GM12878 (cell line): ENCODE measurements at regions not wholly inside any gene's neighbourhood (a gene's known extent, or its start where the extent isn't known, plus 50 kb on each side); places are given as distances from the start of the nearest gene placed in this dataset.

Experiments
- ATAC-seq: fragments of 200-7000 bp; cut with Tn5 transposase; 3 replicates; pipeline ENCODE4 v1.9.1; 2020; ENCODE audit warnings: mild to moderate bottlenecking, moderate library complexity
- BruUV-seq: library from RNA; stranded (reverse); fragments of 400-500 nt; replicated peaks from 2 replicates; lab custom pipeline; 2021; lab: Mats Ljungman, UMichigan
- CTCF ChIA-PET: fragments of 300-600 bp; sonication (Branson Sonifier 250); formaldehyde crosslinking; extraction: SDS; loops from one replicate; lab custom pipeline; 2021; ENCODE audit warnings: inconsistent platforms; lab: Yijun Ruan, JAX
- POLR2A ChIA-PET: fragments of 350-600 bp; formaldehyde crosslinking; extraction: SDS; loops from one replicate; lab custom pipeline; 2021; ENCODE audit warnings: inconsistent platforms; lab: Charles Lee
- RAD21 ChIA-PET: fragments of 300-600 bp; sonication (Branson Sonifier 250); formaldehyde crosslinking; loops from one replicate; lab custom pipeline; 2023; ENCODE audit warnings: antibody characterized with exemption; ENCODE audit not compliant: unreplicated experiment; lab: Charles Lee
- SMC1A ChIA-PET: fragments of 300-600 bp; sonication (Branson Sonifier 250); formaldehyde crosslinking; loops from one replicate; lab custom pipeline; 2023; ENCODE audit not compliant: unreplicated experiment, uncharacterized antibody; lab: Charles Lee
- DNase-seq: peaks from one replicate; pipeline ENCODE4 v3.0.0-alpha.2; 2011; ENCODE audit warnings: low read depth, low spot score
- FAIRE-seq: peaks from 3 replicates; lab custom pipeline; 2011; peaks lifted over from hg19 to GRCh38; lab: Jason Lieb, UNC
- H2AFZ ChIP-seq: 2 replicates; pipeline ENCODE4 v1.6.0; 2011; ENCODE audit warnings: low read depth, low read length, control low read depth; ENCODE audit not compliant: control insufficient read depth
- H3K27ac ChIP-seq: 2 replicates; pipeline ENCODE4 v1.5.1; 2011; ENCODE audit warnings: control low read depth; ENCODE audit not compliant: control insufficient read depth, insufficient read depth
- H3K27me3 ChIP-seq, 2 experiments: replicated peaks in 1 of 2; 2 replicates each; pipeline versions ENCODE4 v1.6.0 to v1.6.1; 2011; ENCODE audit warnings: low read length in 1 of 2; ENCODE audit not compliant: control insufficient read depth in 2 of 2, insufficient read depth in 2 of 2
- H3K36me3 ChIP-seq, 2 experiments: 2 replicates each; pipeline ENCODE4 v1.5.1; 2011; ENCODE audit warnings: low read length in 1 of 2; ENCODE audit not compliant: control insufficient read depth in 2 of 2, insufficient read depth in 2 of 2
- H3K4me1 ChIP-seq: 2 replicates; pipeline ENCODE4 v1.6.1; 2011; ENCODE audit warnings: mild to moderate bottlenecking, low read length, moderate library complexity, mixed read lengths; ENCODE audit not compliant: control insufficient read depth, insufficient read depth
- H3K4me2 ChIP-seq: 2 replicates; pipeline ENCODE4 v1.6.0; 2011; ENCODE audit warnings: control low read depth; ENCODE audit not compliant: control insufficient read depth, insufficient read depth
- H3K4me3 ChIP-seq: fragments of 200-600 bp; sonication (generic); 2 replicates; pipeline ENCODE4 v1.5.1; 2016
- H3K79me2 ChIP-seq: 2 replicates; pipeline ENCODE4 v1.6.0; 2011; ENCODE audit warnings: low read length; ENCODE audit not compliant: control insufficient read depth, insufficient read depth
- H3K9ac ChIP-seq: 2 replicates; pipeline ENCODE4 v1.8.0; 2011; ENCODE audit warnings: low read length, control low read depth, mixed read lengths; ENCODE audit not compliant: control insufficient read depth, insufficient read depth
- H3K9me3 ChIP-seq: replicated peaks from 3 replicates; pipeline ENCODE4 v1.5.1; 2011; ENCODE audit warnings: mild to moderate bottlenecking, low read length; ENCODE audit not compliant: control insufficient read depth, insufficient read depth
- H4K20me1 ChIP-seq: 2 replicates; pipeline ENCODE4 v1.6.0; 2011; ENCODE audit not compliant: control insufficient read depth, insufficient read depth
- ATF3 ChIP-seq: IDR thresholded peaks from 2 replicates; pipeline ENCODE4 v1.6.1; 2011; ENCODE audit warnings: low read depth, mild to moderate bottlenecking, low read length, moderate library complexity, borderline replicate concordance; ENCODE audit errors: extremely low read depth
- CBX3 ChIP-seq: fragments of 200-600 bp; sonication (generic); IDR thresholded peaks from 2 replicates; pipeline ENCODE4 v1.6.1; 2016; ENCODE audit warnings: low read depth, borderline replicate concordance
- CHD2 ChIP-seq: IDR thresholded peaks from 2 replicates; pipeline ENCODE4 v1.6.1; 2011; ENCODE audit warnings: low read depth, low read length, improper control_type of control experiment, borderline replicate concordance
- IRF4 ChIP-seq: IDR thresholded peaks from 2 replicates; pipeline ENCODE4 v1.6.1; 2011; ENCODE audit warnings: low read depth, low read length
- MTA3 ChIP-seq: IDR thresholded peaks from 2 replicates; pipeline ENCODE4 v1.6.1; 2012; ENCODE audit warnings: low read length, inconsistent platforms, borderline replicate concordance
- TARDBP ChIP-seq: IDR thresholded peaks from 2 replicates; pipeline ENCODE4 v1.6.1; 2016; ENCODE audit warnings: borderline replicate concordance
- WRNIP1 ChIP-seq: IDR thresholded peaks from 2 replicates; pipeline ENCODE4 v1.6.1; 2011; ENCODE audit warnings: low read depth, low read length, improper control_type of control experiment, borderline replicate concordance
- WGBS: methylation state at CpG from one replicate; pipeline ENCODE4 v1.1.6; 2016; ENCODE audit warnings: low lambda C conversion rate; ENCODE audit not compliant: insufficient replicate concordance, insufficient coverage; ENCODE audit errors: missing lambda C conversion rate; 5-methylcytosine and 5-hydroxymethylcytosine counted together
- in situ Hi-C: fragments of 300-500 bp; cut with MboI; formaldehyde crosslinking; loops from 9 replicates; pipeline ENCODE4 v1.14.3; 2018; ENCODE audit warnings: mixed read lengths
- intact Hi-C: fragments of 100-400 bp; cut with micrococcal nuclease; formaldehyde crosslinking; loops from one replicate; pipeline ENCODE4 v1.14.2; 2022; ENCODE audit not compliant: unreplicated experiment

GRCh38 chr11:104225047-104225446 is 61.1 kb upstream of the PDGFD start:
- no peak overlapping the region for H3K4me3 ChIP-seq
- no peak for TF ChIP-seq ATF3
- no peak for TF ChIP-seq CHD2
- no peak for TF ChIP-seq IRF4
- TF ChIP-seq WRNIP1: no peak
- no peak for TF ChIP-seq CBX3
- TF ChIP-seq MTA3: no peak
- no peak overlapping the region for H3K27ac ChIP-seq
- ChIA-PET RAD21 (no interaction called here), SMC1A (no interaction called here), POLR2A (no interaction called here), CTCF (no interaction called here)
- DNase-seq (no peak), ATAC-seq (no peak), FAIRE-seq (no peak)
- no peaks in the 10 kb centered on the region for H4K20me1 ChIP-seq
- H3K36me3 ChIP-seq: no peaks in the 10 kb centered on the region
- no TSS peak for BruUV-seq
- H3K79me2 ChIP-seq: no peaks in the 10 kb centered on the region
- no peak overlapping the region for H3K9ac ChIP-seq
- H3K9me3 ChIP-seq: no peaks in the 10 kb centered on the region
- H3K27me3 ChIP-seq: no peaks in the 10 kb centered on the region
- H2AFZ ChIP-seq: no peak overlapping the region
- WGBS: 36% methylated on average over 2 of the region's 2 CpGs
- in situ Hi-C loops: no loop called here
- H3K4me1 ChIP-seq: no peaks in the 10 kb centered on the region
- intact Hi-C loops: loop anchor here (10.0 kb wide), 1 partner anchor 300 kb away; no protein-coding TSS in a partner anchor
- no peak overlapping the region for H3K4me2 ChIP-seq

GRCh38 chr11:104222464-104222863 is 58.5 kb upstream of the PDGFD start:
- Histone ChIP-seq H3K27ac (no peak overlapping the region), H3K36me3 (no peaks in the 10 kb centered on the region), H3K4me2 (no peak overlapping the region), H2AFZ (no peak overlapping the region), H3K9ac (no peak overlapping the region), H3K4me3 (no peak overlapping the region), H3K27me3 (no peaks in the 10 kb centered on the region), H3K4me1 (no peaks in the 10 kb centered on the region), H3K9me3 (no peaks in the 10 kb centered on the region), H4K20me1 (no peaks in the 10 kb centered on the region), H3K79me2 (no peaks in the 10 kb centered on the region)
- no TSS peak for BruUV-seq
- ChIA-PET SMC1A (interaction anchor here (1.3 kb wide), 1 partner anchor 9 kb away, joined by 3 read pairs; no protein-coding TSS in a partner anchor), POLR2A (no interaction called here), RAD21 (interaction anchor here (1.2 kb wide), 1 partner anchor 58 kb away, joined by 4 read pairs; the partner anchor contains the start of gene PDGFD), CTCF (interaction anchor here (1.9 kb wide), 1 partner anchor 540 kb away, joined by 7 read pairs; no protein-coding TSS in a partner anchor)
- 2% methylated on average over 4 of the region's 4 CpGs for WGBS
- FAIRE-seq (no peak), ATAC-seq (peak; percentile 50), DNase-seq (no peak)
- TF ChIP-seq CBX3 (no peak), TARDBP (no peak)
- in situ Hi-C loops: no loop called here
- intact Hi-C loops: loop anchor here (10.0 kb wide), 1 partner anchor 298 kb away; no protein-coding TSS in a partner anchor
